ENCODE measurements at regions not wholly inside any gene's neighbourhood (a gene's known extent, or its start where the extent isn't known, plus 50 kb on each side); places are given as distances from the start of the nearest gene placed in this dataset.

DNA sequence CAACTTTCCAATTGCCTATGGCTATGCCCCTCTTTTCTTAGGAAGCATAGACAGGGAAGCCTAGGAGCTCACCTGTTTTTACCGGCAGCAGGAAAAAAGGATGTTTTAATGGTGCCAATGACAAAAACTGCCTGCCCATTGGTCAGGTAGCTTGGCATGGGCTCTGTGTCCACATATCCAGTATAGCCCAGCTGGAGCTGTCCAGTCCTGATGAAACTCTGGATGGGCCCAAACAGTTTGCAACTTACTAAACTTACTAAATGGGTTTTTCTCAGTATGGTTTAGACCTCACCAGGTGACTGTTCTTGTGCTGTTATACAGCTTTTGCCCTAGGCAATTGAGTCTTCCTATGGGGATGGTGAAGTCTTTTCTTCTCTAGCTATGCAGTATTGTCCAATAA is 711.2 kb downstream of the AMY1C start:
- TF ChIP-seq, protein P1, sequence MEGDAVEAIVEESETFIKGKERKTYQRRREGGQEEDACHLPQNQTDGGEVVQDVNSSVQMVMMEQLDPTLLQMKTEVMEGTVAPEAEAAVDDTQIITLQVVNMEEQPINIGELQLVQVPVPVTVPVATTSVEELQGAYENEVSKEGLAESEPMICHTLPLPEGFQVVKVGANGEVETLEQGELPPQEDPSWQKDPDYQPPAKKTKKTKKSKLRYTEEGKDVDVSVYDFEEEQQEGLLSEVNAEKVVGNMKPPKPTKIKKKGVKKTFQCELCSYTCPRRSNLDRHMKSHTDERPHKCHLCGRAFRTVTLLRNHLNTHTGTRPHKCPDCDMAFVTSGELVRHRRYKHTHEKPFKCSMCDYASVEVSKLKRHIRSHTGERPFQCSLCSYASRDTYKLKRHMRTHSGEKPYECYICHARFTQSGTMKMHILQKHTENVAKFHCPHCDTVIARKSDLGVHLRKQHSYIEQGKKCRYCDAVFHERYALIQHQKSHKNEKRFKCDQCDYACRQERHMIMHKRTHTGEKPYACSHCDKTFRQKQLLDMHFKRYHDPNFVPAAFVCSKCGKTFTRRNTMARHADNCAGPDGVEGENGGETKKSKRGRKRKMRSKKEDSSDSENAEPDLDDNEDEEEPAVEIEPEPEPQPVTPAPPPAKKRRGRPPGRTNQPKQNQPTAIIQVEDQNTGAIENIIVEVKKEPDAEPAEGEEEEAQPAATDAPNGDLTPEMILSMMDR (IDR thresholded peaks at IDR 0.05; ENCODE audit: unreplicated experiment): no peak
- no peak for DNase-seq (ENCODE audit: unreplicated experiment)
- Mint-ChIP-seq H3K27ac (ENCODE audit: low read depth, unreplicated experiment) (no peak overlapping the region), H3K27me3 (ENCODE audit: insufficient read depth, unreplicated experiment) (no peaks in the 10 kb centered on the region), H3K36me3 (ENCODE audit: insufficient read depth, unreplicated experiment) (no peaks in the 10 kb centered on the region), H3K4me1 (ENCODE audit: insufficient read depth, unreplicated experiment) (no peaks in the 10 kb centered on the region), H3K4me3 (ENCODE audit: unreplicated experiment) (no peak overlapping the region), H3K9me3 (ENCODE audit: unreplicated experiment) (peaks cover 34% of the 10 kb centered on the region)
- ChIA-PET CTCF (interaction anchor here (0.6 to 1.0 kb wide), 2 partner anchors 8 to 20 kb away, joined by 3 read pairs; no protein-coding TSS in a partner anchor), POLR2A (no interaction called here)
- intact Hi-C loops (cut with micrococcal nuclease): no loop called here
- BruUV-seq (replicated peaks): no TSS peak

DNA sequence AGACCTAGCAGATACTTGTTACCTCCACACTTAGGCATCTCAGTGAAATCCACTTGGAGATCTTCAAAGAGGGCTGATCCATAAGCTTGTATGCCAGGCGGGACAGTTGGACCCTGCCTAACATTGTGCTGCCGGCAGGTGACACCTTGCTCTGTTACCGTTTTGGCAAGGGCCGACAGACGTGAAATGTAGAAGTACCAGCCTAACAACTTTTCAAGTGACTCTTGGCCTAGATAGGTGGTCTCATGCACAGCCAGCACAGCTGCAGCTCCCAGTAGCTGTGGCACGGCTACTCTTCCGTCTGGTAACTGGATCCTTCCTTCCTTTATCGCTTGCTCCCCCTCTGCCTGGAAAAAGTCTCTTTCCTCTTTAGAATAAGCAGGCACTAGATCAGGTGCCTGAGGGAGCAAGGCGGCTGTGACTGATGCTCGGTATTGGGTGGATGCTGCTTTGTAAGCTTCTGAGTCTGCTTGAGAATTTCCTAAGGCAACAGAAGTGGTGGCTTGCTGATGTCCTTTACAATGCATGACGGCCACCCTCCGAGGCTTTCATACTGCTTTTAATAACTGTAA is 713.5 kb downstream of the AMY1C start:
- Mint-ChIP-seq H3K4me3 (ENCODE audit: unreplicated experiment) (no peak overlapping the region), H3K27me3 (ENCODE audit: insufficient read depth, unreplicated experiment) (no peaks in the 10 kb centered on the region), H3K36me3 (ENCODE audit: insufficient read depth, unreplicated experiment) (no peaks in the 10 kb centered on the region), H3K4me1 (ENCODE audit: insufficient read depth, unreplicated experiment) (no peaks in the 10 kb centered on the region), H3K9me3 (ENCODE audit: unreplicated experiment) (peaks cover 27% of the 10 kb centered on the region), H3K27ac (ENCODE audit: low read depth, unreplicated experiment) (no peak overlapping the region)
- DNase-seq (ENCODE audit: unreplicated experiment): no peak
- BruUV-seq (replicated peaks): no TSS peak
- ChIA-PET POLR2A (no interaction called here), CTCF (no interaction called here)
- intact Hi-C loops (cut with micrococcal nuclease): no loop called here
- TF ChIP-seq, protein P1 (IDR thresholded peaks at IDR 0.05; ENCODE audit: unreplicated experiment): no peak

DNA sequence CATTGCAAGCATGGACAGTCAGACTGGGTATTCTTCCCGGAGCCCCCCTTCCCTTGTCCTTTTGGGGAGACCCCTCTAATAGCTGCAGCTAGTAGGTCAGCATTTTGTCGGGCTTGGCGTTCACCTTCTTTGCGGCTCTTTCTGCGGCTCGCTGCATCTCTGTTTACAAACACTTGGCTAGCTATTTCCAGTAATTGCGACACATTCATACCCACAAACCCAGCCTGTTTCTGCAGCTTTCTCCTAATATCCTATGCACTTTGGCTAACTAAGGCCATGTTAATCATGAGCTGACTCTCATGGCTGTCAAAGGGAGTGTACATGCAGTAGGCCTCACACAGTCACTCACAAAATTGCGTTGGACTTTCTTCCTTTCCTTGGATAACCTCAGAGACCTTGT is 716.4 kb downstream of the AMY1C start:
- Mint-ChIP-seq H3K4me1 (ENCODE audit: insufficient read depth, unreplicated experiment) (no peaks in the 10 kb centered on the region), H3K27ac (ENCODE audit: low read depth, unreplicated experiment) (no peak overlapping the region), H3K36me3 (ENCODE audit: insufficient read depth, unreplicated experiment) (no peaks in the 10 kb centered on the region), H3K4me3 (ENCODE audit: unreplicated experiment) (no peak overlapping the region), H3K9me3 (ENCODE audit: unreplicated experiment) (peaks cover 8% of the 10 kb centered on the region), H3K27me3 (ENCODE audit: insufficient read depth, unreplicated experiment) (no peaks in the 10 kb centered on the region)
- DNase-seq (ENCODE audit: unreplicated experiment): no peak
- BruUV-seq (replicated peaks): no TSS peak
- POLR2A ChIA-PET: interaction anchor here (0.6 kb wide), 1 partner anchor 44 kb away, joined by 3 read pairs; no protein-coding TSS in a partner anchor
- TF ChIP-seq, protein P1 (IDR thresholded peaks at IDR 0.05; ENCODE audit: unreplicated experiment): no peak
- intact Hi-C loops (cut with micrococcal nuclease): no loop called here
- CTCF ChIA-PET: interaction anchor here (0.7 kb wide), 1 partner anchor 24 kb away, joined by 3 read pairs; no protein-coding TSS in a partner anchor

DNA sequence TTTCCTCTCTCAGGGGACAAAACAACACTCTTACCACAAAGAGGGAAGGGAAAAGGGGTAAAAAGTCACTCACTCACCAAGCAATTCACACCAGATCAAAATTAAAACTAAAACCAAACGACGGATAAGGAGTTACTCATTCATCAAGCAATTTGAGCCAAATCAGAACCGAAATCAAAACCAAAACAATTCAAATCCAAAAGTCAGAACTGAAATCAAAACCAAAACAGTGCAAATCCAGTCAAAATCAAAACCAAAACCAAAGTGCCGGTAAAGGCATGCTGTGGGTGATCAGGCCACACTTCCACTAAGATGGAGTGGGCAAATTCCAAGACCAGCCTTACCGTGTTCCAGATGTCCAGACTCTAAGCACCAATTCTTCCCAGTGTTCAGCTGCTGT is 717.9 kb downstream of the AMY1C start:
- H3K27me3 Mint-ChIP-seq (ENCODE audit: insufficient read depth, unreplicated experiment): no peaks in the 10 kb centered on the region
- peaks cover 8% of the 10 kb centered on the region for H3K9me3 Mint-ChIP-seq (ENCODE audit: unreplicated experiment)
- TF ChIP-seq, protein P1 (IDR thresholded peaks at IDR 0.05; ENCODE audit: unreplicated experiment): no peak
- no TSS peak for BruUV-seq (replicated peaks)
- H3K36me3 Mint-ChIP-seq (ENCODE audit: insufficient read depth, unreplicated experiment): no peaks in the 10 kb centered on the region
- no peaks in the 10 kb centered on the region for H3K4me1 Mint-ChIP-seq (ENCODE audit: insufficient read depth, unreplicated experiment)
- CTCF ChIA-PET: no interaction called here
- intact Hi-C loops (cut with micrococcal nuclease): no loop called here
- no peak overlapping the region for H3K27ac Mint-ChIP-seq (ENCODE audit: low read depth, unreplicated experiment)
- POLR2A ChIA-PET: no interaction called here
- no peak for DNase-seq (ENCODE audit: unreplicated experiment)
- H3K4me3 Mint-ChIP-seq (ENCODE audit: unreplicated experiment): no peak overlapping the region

All from MCF 10A (cell line).